K562 (cell line): ENCODE measurements at regions not wholly inside any gene's neighbourhood (a gene's known extent, or its start where the extent isn't known, plus 50 kb on each side); places are given as distances from the start of the nearest gene placed in this dataset.

Experiments used
- ATAC-seq: fragments of 200-7000 bp; cut with Tn5 transposase; 3 replicates; pipeline ENCODE4 v1.9.1; 2020; ENCODE audit warnings: moderate library complexity
- BruUV-seq: library from RNA; stranded (reverse); fragments of 400-500 nt; replicated peaks from 2 replicates; lab custom pipeline; 2021; lab: Mats Ljungman, UMichigan
- CTCF ChIA-PET: fragments of 300-600 bp; formaldehyde crosslinking; extraction: SDS; loops from one replicate; lab custom pipeline; 2021; ENCODE audit warnings: low intra/inter-chr PET ratio; lab: Yijun Ruan, JAX
- POLR2A ChIA-PET: fragments of 300-600, 350-650 bp; sonication (Branson Sonifier 250); formaldehyde crosslinking; extraction: SDS; loops from one replicate; lab custom pipeline; 2021; ENCODE audit warnings: antibody characterized with exemption, inconsistent platforms; lab: Yijun Ruan, JAX
- DNase-seq, 4 experiments: peaks; one replicate each; pipeline versions ENCODE4 v3.0.0 to v3.0.0-alpha.2; 2011 to 2018; ENCODE audit warnings: low spot score in 3 of 4, mixed read lengths in 3 of 4; ENCODE audit errors: extremely low read depth in 1 of 4
- FAIRE-seq: peaks from 2 replicates; lab custom pipeline; 2011; peaks lifted over from hg19 to GRCh38; lab: Jason Lieb, UNC
- H2AFZ ChIP-seq: 2 replicates; pipeline ENCODE4 v1.6.0; 2011; ENCODE audit warnings: low read depth, low read length, control low read depth, inconsistent platforms
- H3K27ac ChIP-seq: fragments of 200-600 bp; 3 replicates; pipeline ENCODE4 v1.8.0; 2011; ENCODE audit warnings: low read depth, mild to moderate bottlenecking, control low read depth, inconsistent platforms, low read length, moderate library complexity, mixed read lengths; ENCODE audit errors: extremely low read depth
- H3K27me3 ChIP-seq, 2 experiments: fragments of 300-600 bp in 1 of 2; 2 replicates in 1 of 2; 3 replicates in 1 of 2; pipeline versions ENCODE4 v1.6.0 to v1.8.0; 2011; ENCODE audit warnings: inconsistent platforms in 2 of 2, low read length in 2 of 2, mild to moderate bottlenecking in 1 of 2, mixed read lengths in 1 of 2, moderate library complexity in 1 of 2; ENCODE audit not compliant: control insufficient read depth in 2 of 2, insufficient read depth in 2 of 2
- H3K36me3 ChIP-seq: fragments of 300-600 bp; 3 replicates; pipeline ENCODE4 v1.8.0; 2011; ENCODE audit warnings: mild to moderate bottlenecking, low read length, inconsistent platforms; ENCODE audit not compliant: control insufficient read depth, insufficient read depth
- H3K4me1 ChIP-seq, 2 experiments: fragments of 200-600 bp in 1 of 2; replicated peaks in 1 of 2; 2 replicates in 1 of 2; 3 replicates in 1 of 2; pipeline versions ENCODE4 v1.5.1 to v1.8.0; 2011; ENCODE audit warnings: inconsistent platforms in 2 of 2, low read length in 2 of 2, mild to moderate bottlenecking in 1 of 2, mixed read lengths in 1 of 2, moderate library complexity in 1 of 2; ENCODE audit not compliant: control insufficient read depth in 2 of 2, insufficient read depth in 2 of 2
- H3K4me2 ChIP-seq: 2 replicates; pipeline ENCODE4 v1.6.1; 2011; ENCODE audit warnings: low read length, control low read depth, inconsistent platforms, mixed read lengths; ENCODE audit not compliant: insufficient read depth
- H3K4me3 ChIP-seq: fragments of 200-600 bp; sonication (generic), shearing (Covaris generic); 2 replicates; pipeline ENCODE4 v1.5.1; 2016; ENCODE audit warnings: control low read depth, inconsistent platforms
- H3K79me2 ChIP-seq: fragments of 200-600 bp; 3 replicates; pipeline ENCODE4 v1.8.0; 2011; ENCODE audit warnings: low read length, inconsistent platforms; ENCODE audit not compliant: control insufficient read depth, insufficient read depth
- H3K9ac ChIP-seq, 2 experiments: 2 replicates each; pipeline versions ENCODE4 v1.6.0 to v1.6.1; 2011; ENCODE audit warnings: low read depth in 2 of 2, low read length in 2 of 2, control low read depth in 1 of 2, inconsistent platforms in 1 of 2, mild to moderate bottlenecking in 1 of 2, mixed read lengths in 1 of 2; ENCODE audit not compliant: insufficient read depth in 1 of 2
- H3K9me1 ChIP-seq: one replicate; pipeline ENCODE4 v1.6.0; 2011; ENCODE audit warnings: inconsistent platforms, mild to moderate bottlenecking, low read length, moderate library complexity; ENCODE audit not compliant: control insufficient read depth, insufficient read depth
- H3K9me3 ChIP-seq: replicated peaks from 2 replicates; pipeline ENCODE4 v1.5.1; 2011; ENCODE audit warnings: low read depth, low read length, inconsistent platforms; ENCODE audit not compliant: control insufficient read depth, insufficient read depth
- H4K20me1 ChIP-seq: replicated peaks from 2 replicates; pipeline ENCODE4 v1.6.1; 2011; ENCODE audit warnings: low read length, inconsistent platforms, mixed read lengths; ENCODE audit not compliant: control insufficient read depth, insufficient read depth
- NEUROD1 ChIP-seq: fragments of 150-350 bp; IDR thresholded peaks from 2 replicates; pipeline ENCODE4 v1.6.1; 2014; ENCODE audit warnings: borderline replicate concordance, low read length, low read depth; ENCODE audit not compliant: partially characterized antibody
- PML ChIP-seq: IDR thresholded peaks from 2 replicates; pipeline ENCODE4 v1.6.1; 2012; ENCODE audit warnings: low read length, inconsistent platforms
- PRPF4 ChIP-seq: fragments of 200-400 bp; formaldehyde crosslinking; IDR thresholded peaks from one replicate; pipeline ENCODE4 v1.6.1; 2017; ENCODE audit warnings: low read length, low read depth, mild to moderate bottlenecking; ENCODE audit not compliant: insufficient read depth, poor library complexity, severe bottlenecking
- SETDB1 ChIP-seq: IDR thresholded peaks from one replicate; pipeline ENCODE4 v1.6.1; 2012; ENCODE audit warnings: low read length, control low read depth, inconsistent platforms
- SP2 ChIP-seq: IDR thresholded peaks from 2 replicates; pipeline ENCODE4 v1.6.1; 2011; ENCODE audit warnings: mild to moderate bottlenecking, low read depth, low read length, moderate library complexity; ENCODE audit not compliant: poor library complexity, severe bottlenecking; ENCODE audit errors: extremely low read depth
- TEAD4 ChIP-seq, 2 experiments: sonication (generic) in 1 of 2; formaldehyde crosslinking in 1 of 2; IDR thresholded peaks; 2 replicates each; pipeline versions ENCODE4 v1.6.1 to v1.8.0; 2012 to 2022; ENCODE audit warnings: borderline replicate concordance in 1 of 2, inconsistent platforms in 1 of 2, low read length in 1 of 2, mild to moderate bottlenecking in 1 of 2, missing genetic modification reagents in 1 of 2
- ZBTB8A ChIP-seq: fragments of 450-650 bp; IDR thresholded peaks from 2 replicates; pipeline ENCODE4 v1.6.1; 2018; ENCODE audit warnings: mild to moderate bottlenecking, moderate library complexity; ENCODE audit not compliant: partially characterized antibody
- ZNF174 ChIP-seq: fragments of 250-450 bp; sonication (Bioruptor Pico); IDR thresholded peaks from 2 replicates; pipeline ENCODE4 v1.4.0; 2020; ENCODE audit warnings: mild to moderate bottlenecking
- ZNF311 ChIP-seq: fragments of 250-450 bp; sonication (Bioruptor Pico); IDR thresholded peaks from 2 replicates; pipeline ENCODE4 v1.4.0; 2020; ENCODE audit warnings: mild to moderate bottlenecking, moderate library complexity
- WGBS: fragments of 100-300 bp; shearing (Covaris generic); methylation state at CpG from one replicate; pipeline ENCODE4 v1.1.6; 2016; ENCODE audit warnings: low coverage, mixed read lengths; ENCODE audit not compliant: insufficient coverage; ENCODE audit errors: missing lambda C conversion rate; 5-methylcytosine and 5-hydroxymethylcytosine counted together
- in situ Hi-C: fragments of 300-500 bp; cut with MboI; formaldehyde crosslinking; loops from 4 replicates; pipeline ENCODE4 v1.15.0; 2018; ENCODE audit warnings: inconsistent platforms, mixed read lengths
- intact Hi-C: fragments of 100-400 bp; cut with micrococcal nuclease; formaldehyde crosslinking; loops from 2 replicates; pipeline ENCODE4 v1.14.2; 2022
- TF ChIP-seq, protein P1 (sequence below): fragments of 450-650 bp; IDR thresholded peaks from 2 replicates; pipeline ENCODE4 v1.6.1; 2016; ENCODE audit warnings: borderline replicate concordance

DNA sequence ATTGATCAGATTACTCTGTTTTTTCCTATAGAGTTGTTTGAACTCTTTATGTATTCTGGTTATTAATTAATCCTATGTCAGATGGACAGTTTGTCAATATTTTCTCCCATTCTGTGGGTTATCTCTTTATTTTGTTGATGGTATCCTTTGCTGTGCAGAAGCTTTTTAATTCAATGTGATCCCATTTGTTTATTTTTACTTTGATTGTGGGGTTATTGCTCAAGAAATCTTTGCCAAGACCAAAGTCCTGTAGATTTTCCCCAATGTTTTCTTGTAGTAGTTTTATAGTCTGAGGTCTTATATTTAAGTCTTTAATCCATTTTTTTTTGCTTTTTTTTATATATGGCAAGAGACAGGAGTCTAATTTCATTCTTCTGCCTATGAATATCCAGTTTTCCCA is 86.2 kb upstream of the FIGN start:
- CTCF ChIA-PET = no interaction called here
- no peak overlapping the region for H3K4me3 ChIP-seq
- H3K9me1 ChIP-seq = no peaks in the 10 kb centered on the region
- H2AFZ ChIP-seq = no peak overlapping the region
- TF ChIP-seq NEUROD1 = no peak
- intact Hi-C loops (no loop called here), in situ Hi-C loops (no loop called here)
- no TSS peak for BruUV-seq
- H3K27ac ChIP-seq = no peak overlapping the region
- H3K4me2 ChIP-seq = no peak overlapping the region
- FAIRE-seq (no peak), DNase-seq (no peak), ATAC-seq (no peak)
- no peaks in the 10 kb centered on the region for H3K79me2 ChIP-seq
- H3K27me3 ChIP-seq = no peaks in the 10 kb centered on the region
- H4K20me1 ChIP-seq = no peaks in the 10 kb centered on the region
- no peak overlapping the region for H3K9ac ChIP-seq
- no peaks in the 10 kb centered on the region for H3K36me3 ChIP-seq
- no peaks in the 10 kb centered on the region for H3K9me3 ChIP-seq
- no peaks in the 10 kb centered on the region for H3K4me1 ChIP-seq
- POLR2A ChIA-PET = no interaction called here

DNA sequence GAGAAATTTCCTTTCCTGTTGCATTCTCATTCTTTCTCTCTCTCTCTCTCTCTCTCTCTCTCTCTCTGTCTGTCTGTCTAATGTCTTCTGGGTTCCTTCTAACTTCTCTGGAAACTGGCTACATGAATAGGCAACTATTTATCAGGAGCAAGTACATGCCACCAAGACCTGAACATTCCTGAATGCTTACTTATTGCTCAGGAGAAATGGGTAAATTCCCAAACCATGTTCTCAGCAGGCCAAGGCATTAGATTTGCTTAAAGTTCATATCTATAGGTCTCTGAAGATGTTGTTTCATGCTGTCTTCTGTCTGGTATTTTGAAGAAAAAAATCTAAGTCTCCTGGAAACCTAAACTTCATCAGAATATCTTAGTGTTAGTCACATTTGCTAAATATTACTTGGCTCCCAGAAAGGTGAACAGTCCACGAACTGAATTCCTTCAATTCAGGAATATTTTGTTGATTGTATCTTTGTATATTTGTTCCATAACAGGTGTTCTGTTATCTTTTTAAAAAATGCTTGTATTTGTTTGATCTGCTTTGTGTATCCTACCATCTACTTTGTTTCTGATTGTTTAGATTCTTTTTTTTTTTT is 77.2 kb upstream of the FIGN start:
- no peak overlapping the region for H2AFZ ChIP-seq
- H3K27me3 ChIP-seq = no peaks in the 10 kb centered on the region
- POLR2A ChIA-PET = no interaction called here
- no peaks in the 10 kb centered on the region for H3K9me1 ChIP-seq
- FAIRE-seq = no peak
- no TSS peak for BruUV-seq
- no peaks in the 10 kb centered on the region for H3K4me1 ChIP-seq
- no peak overlapping the region for H3K4me2 ChIP-seq
- CTCF ChIA-PET = no interaction called here
- no peak for ATAC-seq
- DNase-seq = no peak
- no peaks in the 10 kb centered on the region for H3K9me3 ChIP-seq
- H3K79me2 ChIP-seq = no peaks in the 10 kb centered on the region
- H3K36me3 ChIP-seq = no peaks in the 10 kb centered on the region
- no peak overlapping the region for H3K9ac ChIP-seq
- no peak overlapping the region for H3K4me3 ChIP-seq
- no peak overlapping the region for H3K27ac ChIP-seq
- intact Hi-C loops = no loop called here
- 7% methylated on average over 1 of the region's 1 CpG for WGBS
- H4K20me1 ChIP-seq = no peaks in the 10 kb centered on the region
- in situ Hi-C loops = no loop called here
- TF ChIP-seq PRPF4 = no peak
- TF ChIP-seq ZNF311 = no peak
- no peak for TF ChIP-seq TEAD4 (IDR thresholded peaks at IDR 0.05; ENCODE audit: low read length)
- no peak for TF ChIP-seq TEAD4 (CRISPR knock-in tag; IDR thresholded peaks at IDR 0.05; ENCODE audit: borderline replicate concordance)
- no peak for TF ChIP-seq PML
- no peak for TF ChIP-seq ZBTB8A
- no peak for TF ChIP-seq ZNF174
- TF ChIP-seq, protein P1, sequence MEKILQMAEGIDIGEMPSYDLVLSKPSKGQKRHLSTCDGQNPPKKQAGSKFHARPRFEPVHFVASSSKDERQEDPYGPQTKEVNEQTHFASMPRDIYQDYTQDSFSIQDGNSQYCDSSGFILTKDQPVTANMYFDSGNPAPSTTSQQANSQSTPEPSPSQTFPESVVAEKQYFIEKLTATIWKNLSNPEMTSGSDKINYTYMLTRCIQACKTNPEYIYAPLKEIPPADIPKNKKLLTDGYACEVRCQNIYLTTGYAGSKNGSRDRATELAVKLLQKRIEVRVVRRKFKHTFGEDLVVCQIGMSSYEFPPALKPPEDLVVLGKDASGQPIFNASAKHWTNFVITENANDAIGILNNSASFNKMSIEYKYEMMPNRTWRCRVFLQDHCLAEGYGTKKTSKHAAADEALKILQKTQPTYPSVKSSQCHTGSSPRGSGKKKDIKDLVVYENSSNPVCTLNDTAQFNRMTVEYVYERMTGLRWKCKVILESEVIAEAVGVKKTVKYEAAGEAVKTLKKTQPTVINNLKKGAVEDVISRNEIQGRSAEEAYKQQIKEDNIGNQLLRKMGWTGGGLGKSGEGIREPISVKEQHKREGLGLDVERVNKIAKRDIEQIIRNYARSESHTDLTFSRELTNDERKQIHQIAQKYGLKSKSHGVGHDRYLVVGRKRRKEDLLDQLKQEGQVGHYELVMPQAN = no peak
- no peak for TF ChIP-seq SETDB1
- TF ChIP-seq SP2 = no peak
